ENCODE measurements at regions not wholly inside any gene's neighbourhood (a gene's known extent, or its start where the extent isn't known, plus 50 kb on each side); places are given as distances from the start of the nearest gene placed in this dataset.
"Not testable (repeated sequence)": the region's sequence is repeated elsewhere in the genome, so short reads cannot be mapped to it uniquely, and the experiment has no call there.

DNA sequence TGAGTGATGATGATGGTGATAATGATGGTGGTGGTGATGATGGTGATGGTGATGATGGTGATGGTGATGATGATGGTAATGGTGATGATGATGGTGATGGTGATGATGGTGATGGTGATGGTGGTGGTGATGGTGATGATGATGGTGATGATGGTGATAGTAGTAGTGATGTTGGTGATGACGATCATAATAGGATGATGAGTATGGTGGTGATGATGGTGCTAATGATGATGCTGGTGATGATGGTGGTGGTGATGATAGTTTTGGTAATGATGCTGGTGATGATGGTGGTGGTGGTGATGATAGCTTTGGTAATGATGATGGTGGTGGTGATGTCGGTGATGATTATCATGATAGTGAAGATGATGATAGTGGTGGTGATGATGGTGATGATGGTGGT lies 171.5 kb upstream of the SFSWAP start:
- no peak for DNase-seq (ENCODE audit: low read depth, low spot score)

DNA sequence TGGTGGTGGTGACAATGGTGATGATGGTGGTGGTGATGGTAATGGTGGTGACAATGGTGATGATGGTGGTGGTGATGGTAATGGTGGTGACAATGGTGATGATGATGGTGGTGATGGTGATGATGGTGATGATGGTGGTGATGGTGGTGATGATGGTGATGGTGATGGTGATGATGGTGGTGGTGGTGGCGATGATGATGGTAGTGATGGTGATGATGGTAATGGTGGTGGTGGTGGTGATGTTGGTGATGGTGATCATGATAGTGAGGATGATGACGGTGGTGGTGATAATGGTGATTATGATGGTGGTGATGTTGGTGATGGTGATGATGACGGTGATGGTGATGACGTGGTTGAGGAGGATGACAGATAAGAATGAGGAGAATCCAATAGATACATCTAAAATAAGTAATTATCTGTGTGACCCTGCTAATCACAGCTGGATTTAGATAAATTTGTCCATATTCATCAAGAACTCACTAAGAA lies 170.7 kb upstream of the SFSWAP start:
- DNase-seq (ENCODE audit: low read depth, low spot score): no peak

DNA sequence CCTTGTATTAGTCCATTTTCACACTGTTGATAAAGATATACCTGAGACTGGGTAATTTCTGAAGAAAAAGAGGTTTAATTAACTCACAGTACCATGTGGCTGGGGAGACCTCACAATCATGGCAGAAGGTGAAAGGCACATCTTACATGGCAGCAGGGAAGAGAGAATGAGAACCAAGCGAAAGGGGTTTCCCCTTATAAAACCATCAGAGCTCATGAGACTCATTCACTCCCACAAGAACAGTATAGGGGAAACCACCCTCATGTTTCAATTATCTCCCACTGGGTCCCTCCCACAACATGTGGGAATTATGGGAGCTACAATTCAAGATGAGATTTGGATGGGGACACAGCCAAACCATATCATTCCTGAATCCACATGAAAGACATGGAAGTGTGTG lies 169.4 kb upstream of the SFSWAP start:
- DNase-seq (ENCODE audit: low read depth, low spot score): not testable (repeated sequence)

DNA sequence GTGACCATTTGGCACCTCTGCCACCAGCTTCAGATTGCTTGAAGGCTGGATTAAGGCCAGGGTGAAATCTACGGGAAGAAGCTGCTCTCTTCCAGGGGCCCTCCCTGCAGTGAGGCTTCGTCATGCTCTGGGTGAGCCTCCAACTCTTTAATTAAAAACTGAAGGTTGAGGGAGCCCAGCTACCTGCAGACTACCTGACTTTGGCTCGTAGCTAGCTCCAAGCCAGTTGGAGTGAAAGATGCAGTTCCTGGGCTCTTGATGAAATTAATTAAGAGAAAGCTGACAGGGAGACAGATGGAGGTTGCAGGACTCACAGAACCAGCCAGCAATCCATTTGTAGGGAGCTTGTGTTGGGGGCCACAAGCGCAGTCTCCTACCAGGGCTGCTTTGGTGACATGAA lies 168.5 kb upstream of the SFSWAP start:
- no peak for DNase-seq (ENCODE audit: low read depth, low spot score)

DNA sequence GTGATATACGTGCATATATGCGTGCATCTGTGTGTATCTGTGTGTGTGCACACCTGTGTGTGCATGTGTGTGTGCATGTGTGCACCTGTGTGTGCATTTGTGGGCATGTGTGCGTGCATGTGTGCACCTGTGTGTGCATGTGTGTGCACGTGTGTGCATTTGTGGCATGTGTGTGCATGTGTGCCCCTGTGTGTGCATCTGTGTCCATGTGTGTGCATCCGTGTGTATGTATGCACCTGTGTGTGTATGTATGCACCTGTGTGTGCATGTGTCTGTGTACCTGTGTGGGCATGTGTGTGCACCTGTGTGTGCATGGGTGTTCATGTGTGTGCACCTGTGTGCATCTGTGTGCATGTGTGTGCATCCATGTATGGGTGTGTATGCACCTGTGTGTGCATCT lies 167.8 kb upstream of the SFSWAP start:
- no peak for DNase-seq (ENCODE audit: low read depth, low spot score)

DNA sequence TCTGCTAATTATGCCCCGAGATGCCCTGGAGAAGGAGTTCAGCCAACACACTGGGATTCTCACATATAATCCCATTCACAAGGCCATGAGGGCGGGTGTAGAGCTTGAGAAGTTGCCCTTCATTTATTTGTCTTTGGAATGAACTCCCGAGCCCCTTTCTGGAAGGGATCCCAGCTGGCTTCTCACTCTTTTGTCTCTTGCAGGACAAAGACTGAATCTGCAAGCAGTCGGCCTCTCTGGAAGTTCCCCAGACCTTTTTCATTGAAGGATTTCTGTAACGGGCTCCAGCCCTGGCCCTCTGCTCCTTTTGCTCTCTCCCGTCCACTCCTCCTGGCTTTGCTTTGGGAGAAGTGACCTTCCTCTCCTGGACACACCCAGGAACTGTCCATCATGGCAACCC lies 163.3 kb upstream of the SFSWAP start:
- DNase-seq (ENCODE audit: low read depth, low spot score): no peak

DNA sequence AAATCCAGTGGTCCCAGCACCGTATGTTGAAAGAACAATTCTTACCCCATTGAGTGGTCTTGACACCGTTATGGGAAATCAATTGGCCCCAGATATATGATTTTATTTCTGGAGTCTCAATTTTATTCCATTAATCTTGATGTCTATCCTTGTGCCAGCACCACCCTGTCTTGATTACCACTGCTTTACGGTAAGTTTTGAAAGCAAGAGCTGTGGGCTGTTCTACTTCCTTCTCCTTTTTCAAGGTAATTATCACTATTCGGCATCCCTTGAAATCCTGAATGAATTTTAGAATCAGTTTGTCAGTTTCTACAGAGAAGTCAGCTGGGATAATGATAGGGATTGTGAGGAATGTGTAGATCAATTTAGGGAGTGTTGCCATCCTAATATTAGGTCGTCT lies 160.8 kb upstream of the SFSWAP start:
- DNase-seq (ENCODE audit: low read depth, low spot score): no peak

DNA sequence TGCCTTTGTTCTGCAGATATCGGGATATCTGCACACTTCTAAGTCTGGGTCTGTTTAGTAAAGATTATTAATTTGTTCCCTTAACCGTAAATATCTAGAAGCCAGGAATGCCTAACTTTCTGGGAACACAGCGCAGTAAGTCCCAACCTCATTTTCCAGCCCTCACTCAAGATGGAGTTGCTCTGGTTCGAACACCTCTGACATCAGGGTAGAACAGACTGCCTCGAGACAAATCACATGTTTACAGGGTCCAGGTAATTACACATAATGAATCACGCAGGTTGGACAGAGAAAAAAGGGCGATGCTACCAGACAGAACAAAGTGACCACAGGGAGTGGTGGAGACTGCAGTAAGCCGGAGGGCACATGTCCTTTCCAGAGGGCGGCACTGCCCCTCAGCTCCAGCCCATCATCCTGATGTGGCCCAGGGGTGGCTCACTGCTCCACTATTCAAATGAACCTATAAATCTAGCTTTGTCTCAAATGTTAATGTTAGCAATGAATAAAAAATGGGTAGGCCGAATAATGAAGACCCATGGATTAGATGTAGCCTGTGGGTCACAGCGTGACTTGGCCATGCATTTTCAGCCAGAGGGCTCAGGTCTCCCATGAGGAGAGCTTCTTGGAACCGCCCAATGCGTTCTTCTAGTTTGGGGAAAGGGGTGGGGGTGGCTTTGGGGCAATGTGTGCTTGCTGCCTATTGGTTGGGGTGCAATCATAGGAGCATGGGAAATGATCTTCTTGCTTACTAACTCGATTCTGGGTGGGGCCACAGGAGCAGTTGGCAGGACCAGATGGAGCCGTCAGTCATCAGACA lies 159.0 kb upstream of the SFSWAP start:
- DNase-seq (ENCODE audit: low read depth, low spot score): no peak

DNA sequence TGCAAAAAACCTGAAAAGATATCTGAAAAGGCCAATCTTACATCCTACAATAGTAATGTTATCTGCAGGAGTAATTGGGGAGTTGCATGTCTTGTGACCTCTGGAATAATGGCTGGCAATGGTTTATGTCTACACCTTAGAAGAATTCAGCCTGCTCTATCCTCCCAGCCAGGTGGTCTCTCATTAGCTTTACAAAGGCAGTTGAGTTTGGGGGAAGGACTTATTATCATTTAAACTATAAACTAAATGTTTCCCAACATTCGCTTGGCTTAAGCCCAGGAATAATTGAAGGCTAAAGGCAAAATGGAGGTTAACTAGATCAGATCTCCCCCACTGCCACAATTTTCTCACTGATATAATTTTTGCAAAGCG lies 158.4 kb upstream of the SFSWAP start:
- DNase-seq (ENCODE audit: low read depth, low spot score): no peak

DNA sequence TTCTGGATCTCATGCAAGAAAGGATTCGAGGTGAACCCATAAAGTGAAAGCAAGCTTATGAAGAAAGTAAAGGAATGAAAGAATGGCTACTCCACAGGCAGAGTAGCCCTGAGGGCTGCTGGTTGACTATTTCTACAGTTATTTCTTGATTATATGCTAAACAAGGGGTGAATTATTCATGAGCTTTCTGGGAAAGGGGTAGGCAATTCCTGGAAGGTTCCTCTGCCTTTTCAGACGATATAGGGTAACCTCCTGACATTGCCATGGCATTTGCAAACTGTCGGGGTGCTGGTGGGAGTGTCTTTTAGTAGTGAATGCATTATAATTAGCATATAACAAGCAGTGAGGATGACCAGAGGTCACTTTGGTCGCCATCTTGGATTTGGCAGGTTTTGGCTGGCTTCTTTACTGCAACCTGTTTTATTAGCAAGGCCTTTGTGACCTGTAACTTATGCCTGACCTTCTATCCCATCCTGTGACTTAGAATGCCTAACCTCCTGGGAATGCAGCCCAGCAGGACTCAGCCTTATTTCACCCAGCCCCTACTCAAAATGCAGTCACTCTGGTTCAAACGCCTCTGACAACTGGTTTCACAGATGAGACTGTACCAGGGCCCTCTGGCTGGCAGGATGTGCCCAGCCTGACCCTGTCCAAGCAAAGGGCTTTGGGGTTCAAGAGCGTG lies 157.7 kb upstream of the SFSWAP start:
- no peak for DNase-seq (ENCODE audit: low read depth, low spot score)

DNA sequence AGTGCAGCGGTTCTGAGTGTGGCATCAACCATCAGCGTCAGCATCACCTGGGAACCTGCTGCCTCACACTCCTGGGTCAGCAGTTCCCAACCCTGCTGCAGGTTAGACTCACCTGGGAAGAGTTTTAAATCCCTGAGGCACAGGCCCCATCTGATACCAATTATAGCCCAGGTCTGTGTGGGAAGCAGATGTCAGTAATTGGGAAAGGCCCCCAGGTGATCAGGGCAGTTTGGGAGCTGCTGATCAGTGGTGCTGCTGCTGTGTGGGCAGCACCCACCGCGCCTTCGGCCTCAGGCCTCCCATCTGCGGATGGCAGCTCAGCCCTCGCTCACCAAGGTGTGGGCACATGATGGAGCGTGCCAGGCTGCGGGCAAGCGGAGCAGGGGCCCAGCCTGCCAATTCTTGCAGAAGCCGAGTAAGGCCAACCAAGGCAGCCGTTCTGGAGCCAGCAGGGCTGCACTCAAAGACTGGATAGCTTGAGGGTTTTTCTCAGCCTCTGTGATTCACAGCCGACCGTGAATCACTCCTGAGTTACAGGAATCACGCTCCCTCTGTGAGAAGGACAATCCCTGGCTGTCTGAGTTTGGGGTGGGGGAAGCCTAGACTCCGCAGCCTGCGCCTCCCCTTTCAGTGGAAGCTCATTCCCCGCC lies 155.6 kb upstream of the SFSWAP start:
- no peak for DNase-seq (ENCODE audit: low read depth, low spot score)

DNA sequence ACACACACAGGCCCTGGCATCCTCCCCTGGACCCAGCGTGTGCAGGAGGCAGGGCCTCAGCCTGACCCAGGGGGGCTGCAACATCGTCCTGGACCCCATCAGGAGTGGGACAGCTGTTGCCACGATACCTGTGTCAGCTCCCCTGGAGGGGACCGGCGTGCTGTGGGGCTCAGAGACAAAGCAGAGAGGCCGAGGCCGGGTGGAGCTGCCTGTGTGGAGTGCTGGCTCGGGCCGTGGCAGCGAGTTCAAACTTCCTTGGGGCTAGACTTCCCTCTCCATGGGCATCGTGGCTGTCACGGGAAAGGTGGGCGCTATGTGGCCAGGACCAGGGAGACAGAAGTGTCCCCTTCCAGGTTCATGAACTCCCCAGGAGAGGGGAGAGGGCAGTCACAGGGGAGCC lies 155.0 kb upstream of the SFSWAP start:
- no peak for DNase-seq (ENCODE audit: low read depth, low spot score)

DNA sequence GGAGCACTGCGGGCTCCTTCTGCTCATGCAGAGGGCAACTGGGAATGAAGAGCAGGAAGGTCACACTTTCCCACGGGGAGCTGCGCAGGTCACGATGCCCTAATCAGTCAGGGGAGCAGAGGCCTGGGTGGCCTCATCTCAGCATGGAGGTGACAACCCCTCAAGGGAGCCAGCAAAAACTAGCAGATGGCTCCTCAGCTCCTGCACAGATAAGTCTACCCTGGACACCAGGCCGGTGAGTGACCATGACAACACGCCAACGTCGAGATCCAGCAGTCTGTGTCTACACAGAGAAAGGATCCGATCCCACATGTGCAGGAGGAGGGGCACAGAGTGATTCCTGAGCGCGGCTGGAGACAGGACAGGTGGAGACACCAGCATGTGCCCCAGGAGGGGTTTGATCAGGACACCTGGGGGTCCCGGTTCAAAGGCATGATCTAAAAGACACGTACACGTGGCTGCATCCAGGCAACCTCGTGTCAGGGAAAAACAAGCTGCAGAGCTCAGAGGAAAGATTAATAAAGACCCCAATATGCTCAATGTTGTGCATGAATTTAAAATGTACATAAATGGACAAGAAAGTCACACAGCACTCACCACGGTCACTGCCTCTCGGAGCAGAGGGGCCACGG lies 153.7 kb upstream of the SFSWAP start:
- DNase-seq (ENCODE audit: low read depth, low spot score): no peak

DNA sequence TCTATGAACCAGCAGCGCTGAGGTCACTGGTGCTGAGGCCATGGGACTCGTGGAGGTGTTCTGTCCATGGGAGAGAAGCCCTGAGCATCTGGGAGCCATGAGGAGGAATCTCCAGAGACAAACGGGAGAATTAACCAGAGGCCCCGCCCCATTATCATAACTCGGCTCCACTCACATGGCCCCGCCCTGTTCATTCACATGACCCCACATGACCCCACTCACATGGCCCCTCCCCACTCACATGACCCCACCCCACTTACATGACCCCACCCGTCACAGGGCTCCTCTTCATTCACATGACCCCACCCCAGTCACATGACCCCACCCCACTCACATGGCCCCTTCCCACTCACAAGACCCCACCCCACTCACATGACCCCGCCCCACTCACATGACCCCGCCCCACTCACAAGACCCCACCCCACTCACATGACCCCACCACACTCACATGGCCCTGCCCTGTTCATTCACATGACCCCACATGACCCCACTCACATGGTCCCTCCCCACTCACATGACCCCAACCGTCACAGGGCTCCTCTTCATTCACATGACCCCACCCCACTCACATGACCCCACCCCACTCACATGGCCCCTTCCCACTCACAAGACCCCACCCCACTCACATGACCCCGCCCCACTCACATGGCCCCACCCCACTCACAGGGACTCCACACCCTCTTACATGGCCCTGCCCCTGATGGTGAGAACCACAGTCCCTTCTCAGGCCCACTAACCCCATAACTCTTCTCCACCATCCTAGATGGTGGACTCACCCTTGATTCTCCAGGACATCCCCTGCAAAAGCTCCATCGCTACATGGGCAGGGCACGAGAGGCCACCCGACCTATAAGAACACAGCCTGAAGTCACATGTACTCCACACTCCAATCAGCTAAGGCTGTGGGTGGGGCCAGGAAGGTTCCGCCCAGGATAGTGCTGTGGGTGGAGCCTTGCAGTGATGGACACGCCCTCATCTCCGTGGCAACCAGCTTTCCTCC lies 151.1 kb upstream of the SFSWAP start:
- DNase-seq (ENCODE audit: low read depth, low spot score): no peak

DNA sequence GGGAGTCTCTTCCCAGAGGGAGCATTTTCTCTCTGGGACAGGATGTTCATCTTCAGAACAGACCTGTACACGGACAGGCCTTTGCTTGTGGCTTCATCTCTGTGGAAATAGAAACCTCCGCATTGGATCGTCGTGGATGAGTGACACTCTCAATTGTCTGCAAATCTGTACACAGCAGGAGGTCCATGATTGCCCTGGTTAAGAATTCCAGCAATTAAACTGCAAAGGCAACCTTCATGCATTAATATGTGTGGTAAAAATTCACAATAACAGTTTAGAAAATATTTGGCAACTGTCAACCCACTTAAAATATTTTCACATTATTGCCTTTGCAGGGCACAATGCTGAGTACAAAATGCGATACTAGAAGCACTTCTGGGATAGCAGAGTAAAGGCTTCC lies 149.8 kb upstream of the SFSWAP start:
- no peak for DNase-seq (ENCODE audit: low read depth, low spot score)

DNA sequence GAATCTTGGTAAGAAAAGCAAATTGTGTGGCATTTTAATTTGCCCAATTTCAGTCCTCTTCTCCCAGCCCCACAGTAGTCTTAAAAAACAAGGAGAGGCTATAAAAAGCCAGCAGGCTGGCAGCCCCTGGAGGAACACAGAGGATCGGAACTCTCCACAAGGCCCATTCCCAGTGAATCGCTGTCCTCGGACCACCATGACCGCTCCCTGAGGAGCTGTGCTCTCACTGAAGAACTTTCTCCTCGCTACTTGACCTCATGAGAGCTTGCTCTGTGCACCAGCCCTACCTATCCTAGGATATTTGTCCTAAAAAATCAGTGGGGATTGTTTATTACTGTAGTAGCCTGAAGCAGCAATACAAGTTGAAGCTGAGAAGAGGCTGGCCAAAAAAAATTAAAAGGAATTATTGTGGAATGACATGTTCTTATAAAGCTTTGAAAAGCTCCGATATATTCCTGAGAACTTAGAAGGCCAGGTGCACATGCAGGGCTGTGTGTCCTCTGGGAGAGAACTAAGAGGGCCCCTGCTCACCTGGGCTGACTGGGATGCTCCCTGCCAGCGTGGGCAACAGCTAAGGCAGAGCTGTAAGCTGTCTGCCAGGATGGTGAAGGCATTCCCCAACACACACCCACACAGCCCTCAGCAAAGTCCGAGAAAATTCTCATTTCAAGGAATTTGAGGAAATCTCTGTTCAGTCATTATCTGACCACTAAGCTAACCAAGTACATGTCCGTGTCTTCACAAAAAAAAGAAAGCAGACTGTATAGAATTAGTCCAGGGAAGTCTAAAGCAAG lies 148.8 kb upstream of the SFSWAP start:
- no peak for DNase-seq (ENCODE audit: low read depth, low spot score)

DNA sequence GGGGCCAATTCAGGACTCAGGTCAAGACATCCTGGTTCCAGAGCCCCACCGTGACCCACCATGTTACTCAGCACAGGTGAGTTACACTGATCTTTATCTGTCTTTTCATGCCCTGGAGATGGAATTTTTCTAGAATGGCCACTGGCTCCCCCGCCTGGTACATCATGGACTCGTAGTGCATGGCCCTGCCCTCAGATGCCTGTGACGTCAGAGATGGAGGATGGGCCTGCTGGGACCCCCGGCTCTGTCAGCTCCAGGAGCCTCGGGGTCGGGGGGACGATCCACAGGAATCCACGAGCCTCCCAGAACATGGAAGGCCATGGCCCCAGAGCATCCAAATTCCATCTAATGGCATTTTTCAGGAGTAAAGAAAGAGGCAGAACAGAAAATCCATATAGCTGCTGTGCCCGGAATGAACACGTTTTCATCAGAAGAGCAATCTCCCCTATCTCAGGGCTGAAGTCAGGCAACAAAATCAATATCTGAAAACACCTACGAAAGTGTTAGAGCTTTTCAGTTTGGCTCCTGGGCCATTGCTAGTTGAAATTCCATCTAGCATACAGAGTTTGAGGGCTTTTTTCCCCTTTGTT lies 146.7 kb upstream of the SFSWAP start:
- not testable (repeated sequence) for DNase-seq (ENCODE audit: low read depth, low spot score)

DNA sequence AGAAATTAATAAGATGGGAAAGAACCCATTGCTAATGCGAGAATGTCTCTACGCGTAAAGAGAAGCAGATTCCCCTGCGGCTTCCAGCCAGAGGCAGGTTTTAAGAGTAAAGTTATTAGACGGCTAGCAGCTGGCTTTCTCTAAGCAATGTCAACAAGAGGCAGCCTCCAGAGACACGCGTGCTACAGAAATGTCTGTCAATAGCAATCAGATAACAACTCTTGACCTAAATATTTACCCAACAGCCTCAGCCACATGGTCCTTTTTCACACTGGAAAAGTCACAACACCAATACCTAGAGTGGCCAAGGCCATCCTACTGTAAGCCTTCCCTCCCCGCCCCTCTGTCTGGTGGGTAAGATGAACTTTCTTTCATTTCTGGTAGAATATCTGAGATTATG lies 146.0 kb upstream of the SFSWAP start:
- DNase-seq (ENCODE audit: low read depth, low spot score): no peak

DNA sequence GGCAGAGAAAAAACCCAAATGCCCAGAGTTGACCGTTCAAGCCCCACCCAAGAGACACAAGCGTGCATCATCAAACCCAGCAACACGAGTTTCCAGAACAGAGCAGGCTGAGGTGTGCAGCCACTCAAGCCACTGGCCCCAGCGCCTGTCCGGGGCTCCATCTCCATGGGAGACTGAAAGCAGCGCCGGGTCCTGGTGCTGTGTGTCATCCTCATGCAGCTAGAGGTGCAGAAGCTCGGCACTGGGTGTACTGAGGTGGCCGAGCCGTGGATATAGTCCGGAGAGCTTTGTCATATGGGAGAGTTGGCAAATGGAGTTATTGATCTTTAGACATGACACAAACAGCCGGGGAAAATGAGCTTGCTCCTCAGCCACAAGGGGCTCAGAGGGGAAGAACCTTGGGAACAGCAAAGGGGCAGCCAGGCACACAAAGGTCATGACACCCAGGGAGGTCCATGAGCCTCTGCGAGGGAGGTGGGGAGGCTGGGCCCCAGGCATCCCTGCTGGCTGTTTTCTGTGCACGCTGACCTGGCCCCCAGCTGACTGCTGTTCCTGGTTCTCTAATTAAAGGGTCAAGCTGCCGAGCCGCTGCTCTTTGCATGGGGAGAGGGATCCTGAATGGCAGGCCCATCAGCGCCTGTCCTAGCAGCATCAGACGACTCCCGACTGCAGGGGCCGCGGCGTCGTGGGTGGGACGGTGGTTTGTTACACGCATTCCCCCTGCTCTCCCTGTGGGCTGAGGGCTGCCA lies 145.4 kb upstream of the SFSWAP start:
- no peak for DNase-seq (ENCODE audit: low read depth, low spot score)
